IMR-90 (cell line): ENCODE measurements at regions not wholly inside any gene's neighbourhood (a gene's known extent, or its start where the extent isn't known, plus 50 kb on each side); places are given as distances from the start of the nearest gene placed in this dataset.

Experiments
- ATAC-seq: fragments of 200-7000 bp; cut with Tn5 transposase; 2 replicates; pipeline ENCODE4 v1.9.1; 2020; ENCODE audit warnings: low read depth, mild to moderate bottlenecking, moderate library complexity
- BruUV-seq: library from RNA; stranded (reverse); fragments of 400-500 nt; replicated peaks from 2 replicates; lab custom pipeline; 2021; lab: Mats Ljungman, UMichigan
- CTCF ChIA-PET: fragments of 300-600 bp; formaldehyde crosslinking; extraction: SDS; loops from one replicate; lab custom pipeline; 2021; ENCODE audit warnings: antibody characterized with exemption; lab: Yijun Ruan, JAX
- POLR2A ChIA-PET: fragments of 300-600 bp; sonication (Branson Sonifier 250); formaldehyde crosslinking; loops from one replicate; lab custom pipeline; 2022; ENCODE audit warnings: antibody characterized with exemption; ENCODE audit not compliant: unreplicated experiment; lab: Charles Lee
- DNase-seq: peaks from one replicate; pipeline ENCODE4 v3.0.0; 2013
- H2AFZ ChIP-seq: replicated peaks from 2 replicates; pipeline ENCODE3; 2013; ENCODE audit warnings: low read length, mild to moderate bottlenecking; ENCODE audit not compliant: poor library complexity
- H2AK5ac ChIP-seq: 2 replicates; pipeline ENCODE4 v1.6.1; 2013; ENCODE audit warnings: low read depth, low read length, inconsistent platforms
- H2AK9ac ChIP-seq: replicated peaks from 2 replicates; pipeline ENCODE3; 2013; ENCODE audit warnings: mild to moderate bottlenecking, low read depth, low read length, moderate library complexity; ENCODE audit not compliant: poor library complexity
- H2BK120ac ChIP-seq: 2 replicates; pipeline ENCODE4 v1.6.1; 2013; ENCODE audit warnings: low read depth, low read length, inconsistent platforms
- H2BK15ac ChIP-seq: 3 replicates; pipeline ENCODE4 v1.6.1; 2013; ENCODE audit warnings: low read depth, low read length, inconsistent platforms
- H2BK20ac ChIP-seq: 2 replicates; pipeline ENCODE4 v1.6.1; 2013; ENCODE audit warnings: low read depth, mild to moderate bottlenecking, inconsistent platforms, low read length, moderate library complexity
- H2BK5ac ChIP-seq: 2 replicates; pipeline ENCODE4 v1.6.1; 2013; ENCODE audit warnings: mild to moderate bottlenecking, low read depth, low read length, inconsistent platforms; ENCODE audit not compliant: poor library complexity, severe bottlenecking
- H3K14ac ChIP-seq: replicated peaks from 2 replicates; pipeline ENCODE4 v1.6.1; 2013; ENCODE audit warnings: low read depth, low read length, inconsistent platforms
- H3K18ac ChIP-seq: 2 replicates; pipeline ENCODE4 v1.6.1; 2013; ENCODE audit warnings: low read depth, low read length, control low read depth
- H3K23ac ChIP-seq: 2 replicates; pipeline ENCODE4 v1.6.1; 2013; ENCODE audit warnings: low read depth, low read length, inconsistent platforms
- H3K27ac ChIP-seq: 2 replicates; pipeline ENCODE4 v1.5.1; 2013; ENCODE audit warnings: mild to moderate bottlenecking, control low read depth, low read length; ENCODE audit not compliant: insufficient read depth
- H3K27me3 ChIP-seq: 2 replicates; pipeline ENCODE4 v1.6.1; 2013; ENCODE audit warnings: low read length; ENCODE audit not compliant: control insufficient read depth, insufficient read depth
- H3K36me3 ChIP-seq: 2 replicates; pipeline ENCODE4 v1.6.1; 2013; ENCODE audit warnings: low read length, mixed read lengths; ENCODE audit not compliant: control insufficient read depth, insufficient read depth
- H3K4ac ChIP-seq: 2 replicates; pipeline ENCODE4 v1.6.1; 2013; ENCODE audit warnings: low read depth, low read length, inconsistent platforms
- H3K4me1 ChIP-seq: 2 replicates; pipeline ENCODE4 v1.6.1; 2013; ENCODE audit warnings: low read length, mixed read lengths; ENCODE audit not compliant: control insufficient read depth, insufficient read depth
- H3K4me2 ChIP-seq: 2 replicates; pipeline ENCODE4 v1.6.1; 2013; ENCODE audit warnings: low read depth, mild to moderate bottlenecking, control low read depth, low read length, moderate library complexity
- H3K4me3 ChIP-seq: 2 replicates; pipeline ENCODE4 v1.5.1; 2013; ENCODE audit warnings: low read depth, mild to moderate bottlenecking, control low read depth, low read length, moderate library complexity; ENCODE audit not compliant: insufficient read depth
- H3K56ac ChIP-seq: 2 replicates; pipeline ENCODE4 v1.6.1; 2013; ENCODE audit warnings: low read length, inconsistent platforms; ENCODE audit not compliant: insufficient read depth; ENCODE audit errors: extremely low read depth
- H3K79me1 ChIP-seq, 2 experiments: 2 replicates each; pipeline ENCODE4 v1.6.1; 2013; ENCODE audit warnings: low read length in 2 of 2, inconsistent platforms in 1 of 2, low read depth in 1 of 2
- H3K9ac ChIP-seq: 2 replicates; pipeline ENCODE4 v1.6.1; 2013; ENCODE audit warnings: low read depth, low read length, control low read depth
- H3K9me1 ChIP-seq: 2 replicates; pipeline ENCODE4 v1.6.1; 2013; ENCODE audit warnings: low read length, inconsistent platforms; ENCODE audit not compliant: insufficient read depth
- H3K9me3 ChIP-seq: 2 replicates; pipeline ENCODE4 v1.6.1; 2013; ENCODE audit warnings: low read length; ENCODE audit not compliant: control insufficient read depth, insufficient read depth
- H4K20me1 ChIP-seq: 2 replicates; pipeline ENCODE4 v1.6.1; 2013; ENCODE audit warnings: low read length, inconsistent platforms; ENCODE audit not compliant: insufficient read depth
- H4K5ac ChIP-seq: 2 replicates; pipeline ENCODE4 v1.6.1; 2013; ENCODE audit warnings: mild to moderate bottlenecking, low read depth, low read length, control low read depth
- H4K8ac ChIP-seq, 2 experiments: 2 replicates each; pipeline ENCODE4 v1.6.1; 2013; ENCODE audit warnings: low read depth in 2 of 2, low read length in 2 of 2, control low read depth in 1 of 2, inconsistent platforms in 1 of 2
- H4K91ac ChIP-seq: 2 replicates; pipeline ENCODE4 v1.6.1; 2013; ENCODE audit warnings: low read depth, low read length, inconsistent platforms; ENCODE audit not compliant: insufficient read depth
- BHLHE40 ChIP-seq: fragments of 150-350 bp; IDR thresholded peaks from 2 replicates; pipeline ENCODE4 v1.6.1; 2016; ENCODE audit warnings: mild to moderate bottlenecking, low read depth, low read length
- CEBPB ChIP-seq: IDR thresholded peaks from 2 replicates; pipeline ENCODE4 v1.6.1; 2012; ENCODE audit warnings: low read depth, low read length, improper control_type of control experiment
- CHD1 ChIP-seq: IDR thresholded peaks from 2 replicates; pipeline ENCODE4 v1.6.1; 2012; ENCODE audit warnings: low read depth, low read length, improper control_type of control experiment
- FOS ChIP-seq: fragments of 150-350 bp; IDR thresholded peaks from 2 replicates; pipeline ENCODE4 v1.6.1; 2016; ENCODE audit warnings: low read depth, low read length
- MAFK ChIP-seq: IDR thresholded peaks from 2 replicates; pipeline ENCODE4 v1.6.1; 2012; ENCODE audit warnings: low read depth, low read length, improper control_type of control experiment
- MAZ ChIP-seq: IDR thresholded peaks from 2 replicates; pipeline ENCODE4 v1.6.1; 2012; ENCODE audit warnings: low read depth, mild to moderate bottlenecking, low read length, improper control_type of control experiment, moderate library complexity, borderline replicate concordance
- MXI1 ChIP-seq: IDR thresholded peaks from 2 replicates; pipeline ENCODE4 v1.6.1; 2012; ENCODE audit warnings: low read depth, mild to moderate bottlenecking, low read length, moderate library complexity, borderline replicate concordance
- NFE2L2 ChIP-seq: fragments of 150-350 bp; IDR thresholded peaks from 2 replicates; pipeline ENCODE4 v1.6.1; 2016; ENCODE audit warnings: low read depth, mild to moderate bottlenecking, low read length
- POLR2A ChIP-seq: IDR thresholded peaks from 2 replicates; pipeline ENCODE4 v1.6.1; 2012; ENCODE audit warnings: mild to moderate bottlenecking, low read depth, low read length
- RAD21 ChIP-seq: IDR thresholded peaks from 2 replicates; pipeline ENCODE4 v1.6.1; 2012; ENCODE audit warnings: low read length, improper control_type of control experiment
- RCOR1 ChIP-seq: IDR thresholded peaks from 2 replicates; pipeline ENCODE4 v1.6.1; 2012; ENCODE audit warnings: mild to moderate bottlenecking, low read length, improper control_type of control experiment; ENCODE audit not compliant: insufficient replicate concordance
- RFX5 ChIP-seq: IDR thresholded peaks from 2 replicates; pipeline ENCODE4 v1.8.0; 2012; ENCODE audit warnings: low read depth, mild to moderate bottlenecking, low read length, moderate library complexity
- SMC3 ChIP-seq: fragments of 150-350 bp; IDR thresholded peaks from 2 replicates; pipeline ENCODE4 v1.6.1; 2016; ENCODE audit warnings: low read depth, mild to moderate bottlenecking, antibody characterized with exemption, low read length, moderate library complexity
- WGBS, 2 experiments: methylation state at CpG; one replicate each; pipeline versions ENCODE4 v1.1.5 to v1.1.7; 2013; ENCODE audit warnings: missing lambda C conversion rate in 2 of 2; ENCODE audit not compliant: insufficient read length in 1 of 2; ENCODE audit errors: extremely low coverage in 2 of 2; 5-methylcytosine and 5-hydroxymethylcytosine counted together
- dilution Hi-C: fragments of 300-500 bp; cut with HindIII; formaldehyde crosslinking; loops from one replicate; pipeline ENCODE4 v1.14.3; 2018; ENCODE audit warnings: low sequenced_read_pairs; ENCODE audit not compliant: unreplicated experiment
- in situ Hi-C: fragments of 300-500 bp; cut with MboI; formaldehyde crosslinking; loops from 3 replicates; pipeline ENCODE4 v1.14.3; 2019; ENCODE audit warnings: low sequenced_read_pairs, inconsistent platforms, mixed read lengths
- intact Hi-C: fragments of 100-400 bp; cut with micrococcal nuclease; formaldehyde crosslinking; loops from 2 replicates; pipeline ENCODE4 v1.10.0; 2022
- TF ChIP-seq, protein P1 (sequence below): fragments of 150-350 bp; IDR thresholded peaks from 2 replicates; pipeline ENCODE4 v1.6.1; 2016; ENCODE audit warnings: low read depth, mild to moderate bottlenecking, low read length, moderate library complexity, borderline replicate concordance
- TF ChIP-seq, protein P2 (sequence below): fragments of 150-350 bp; IDR thresholded peaks from 2 replicates; pipeline ENCODE4 v1.6.1; 2017; ENCODE audit warnings: mild to moderate bottlenecking, antibody characterized with exemption, low read length, low read depth
- TF ChIP-seq, protein P3 (sequence below): conservative IDR thresholded peaks from 2 replicates; pipeline ENCODE4 v1.5.1; 2012; ENCODE audit warnings: mild to moderate bottlenecking, low read depth, low read length, improper control_type of control experiment

DNA sequence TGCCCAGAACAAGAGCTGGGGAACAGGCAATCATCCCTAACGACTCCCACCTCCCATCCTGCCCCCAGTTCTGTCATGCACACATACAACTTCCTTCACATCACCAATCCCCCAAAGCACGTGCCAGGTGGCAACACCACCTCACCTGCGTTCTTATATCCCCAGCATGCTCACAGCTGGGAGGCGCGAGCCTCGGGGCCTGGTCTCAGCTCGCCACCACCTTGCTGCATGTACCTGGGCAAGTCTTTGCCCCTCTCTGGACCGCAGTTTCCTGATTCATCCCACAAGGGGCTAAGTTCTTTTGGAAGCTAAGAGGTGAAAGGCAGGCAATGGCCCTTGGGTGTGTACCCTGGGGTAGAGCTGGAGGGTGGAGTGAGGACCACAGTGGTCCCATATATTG, 119.2 kb upstream of the PJA1 start:
- TF ChIP-seq, protein P1, sequence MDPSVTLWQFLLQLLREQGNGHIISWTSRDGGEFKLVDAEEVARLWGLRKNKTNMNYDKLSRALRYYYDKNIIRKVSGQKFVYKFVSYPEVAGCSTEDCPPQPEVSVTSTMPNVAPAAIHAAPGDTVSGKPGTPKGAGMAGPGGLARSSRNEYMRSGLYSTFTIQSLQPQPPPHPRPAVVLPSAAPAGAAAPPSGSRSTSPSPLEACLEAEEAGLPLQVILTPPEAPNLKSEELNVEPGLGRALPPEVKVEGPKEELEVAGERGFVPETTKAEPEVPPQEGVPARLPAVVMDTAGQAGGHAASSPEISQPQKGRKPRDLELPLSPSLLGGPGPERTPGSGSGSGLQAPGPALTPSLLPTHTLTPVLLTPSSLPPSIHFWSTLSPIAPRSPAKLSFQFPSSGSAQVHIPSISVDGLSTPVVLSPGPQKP, result no peak
- TF ChIP-seq, protein P2, sequence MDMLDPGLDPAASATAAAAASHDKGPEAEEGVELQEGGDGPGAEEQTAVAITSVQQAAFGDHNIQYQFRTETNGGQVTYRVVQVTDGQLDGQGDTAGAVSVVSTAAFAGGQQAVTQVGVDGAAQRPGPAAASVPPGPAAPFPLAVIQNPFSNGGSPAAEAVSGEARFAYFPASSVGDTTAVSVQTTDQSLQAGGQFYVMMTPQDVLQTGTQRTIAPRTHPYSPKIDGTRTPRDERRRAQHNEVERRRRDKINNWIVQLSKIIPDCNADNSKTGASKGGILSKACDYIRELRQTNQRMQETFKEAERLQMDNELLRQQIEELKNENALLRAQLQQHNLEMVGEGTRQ, result no peak
- TF ChIP-seq MAFK, result no peak
- no peak for TF ChIP-seq NFE2L2
- TF ChIP-seq CEBPB, result no peak
- no peak for TF ChIP-seq FOS
- TF ChIP-seq CHD1, result no peak
- TF ChIP-seq MXI1, result no peak
- TF ChIP-seq RCOR1, result no peak
- no peak for TF ChIP-seq RAD21
- TF ChIP-seq BHLHE40, result no peak
- TF ChIP-seq, protein P3, sequence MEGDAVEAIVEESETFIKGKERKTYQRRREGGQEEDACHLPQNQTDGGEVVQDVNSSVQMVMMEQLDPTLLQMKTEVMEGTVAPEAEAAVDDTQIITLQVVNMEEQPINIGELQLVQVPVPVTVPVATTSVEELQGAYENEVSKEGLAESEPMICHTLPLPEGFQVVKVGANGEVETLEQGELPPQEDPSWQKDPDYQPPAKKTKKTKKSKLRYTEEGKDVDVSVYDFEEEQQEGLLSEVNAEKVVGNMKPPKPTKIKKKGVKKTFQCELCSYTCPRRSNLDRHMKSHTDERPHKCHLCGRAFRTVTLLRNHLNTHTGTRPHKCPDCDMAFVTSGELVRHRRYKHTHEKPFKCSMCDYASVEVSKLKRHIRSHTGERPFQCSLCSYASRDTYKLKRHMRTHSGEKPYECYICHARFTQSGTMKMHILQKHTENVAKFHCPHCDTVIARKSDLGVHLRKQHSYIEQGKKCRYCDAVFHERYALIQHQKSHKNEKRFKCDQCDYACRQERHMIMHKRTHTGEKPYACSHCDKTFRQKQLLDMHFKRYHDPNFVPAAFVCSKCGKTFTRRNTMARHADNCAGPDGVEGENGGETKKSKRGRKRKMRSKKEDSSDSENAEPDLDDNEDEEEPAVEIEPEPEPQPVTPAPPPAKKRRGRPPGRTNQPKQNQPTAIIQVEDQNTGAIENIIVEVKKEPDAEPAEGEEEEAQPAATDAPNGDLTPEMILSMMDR, result no peak
- no peak for TF ChIP-seq MAZ
- TF ChIP-seq POLR2A, result no peak
- TF ChIP-seq SMC3, result no peak
- no peak for TF ChIP-seq RFX5
- H3K4me2 ChIP-seq, result no peak overlapping the region
- CTCF ChIA-PET, result no interaction called here

More for the DNA sequence above, 119.2 kb upstream of the PJA1 start:
- dilution Hi-C loops (no loop called here), in situ Hi-C loops (loop anchor here (5.0 kb wide), 1 partner anchor 462 kb away; no protein-coding TSS in a partner anchor), intact Hi-C loops (loop anchor here (10.0 kb wide), 3 partner anchors 200 to 1100 kb away; no protein-coding TSS in a partner anchor)
- ATAC-seq (no peak), DNase-seq (no peak)
- no peak overlapping the region for H2AK5ac ChIP-seq
- peaks cover 3% of the 10 kb centered on the region; the same call in 1 of the 2 replicates for H3K4me1 ChIP-seq
- no peak overlapping the region for H3K56ac ChIP-seq
- H2BK20ac ChIP-seq, result no peak overlapping the region
- H3K9ac ChIP-seq, result no peak overlapping the region
- H3K27me3 ChIP-seq, result peaks cover 38% of the 10 kb centered on the region
- H4K8ac ChIP-seq, result no peak overlapping the region
- H3K36me3 ChIP-seq, result no peaks in the 10 kb centered on the region
- no peak overlapping the region for H2AK9ac ChIP-seq
- no peak overlapping the region for H2BK120ac ChIP-seq
- WGBS, 2 experiments, result no CpG with 5 or more reads among the region's 8 CpGs
- no peak overlapping the region for H4K5ac ChIP-seq
- H3K9me1 ChIP-seq, result no peaks in the 10 kb centered on the region
- POLR2A ChIA-PET, result no interaction called here
- no peaks in the 10 kb centered on the region for H4K20me1 ChIP-seq
- no peaks in the 10 kb centered on the region for H3K9me3 ChIP-seq
- BruUV-seq, result no TSS peak
- no peak overlapping the region for H2BK5ac ChIP-seq
- no peak overlapping the region for H3K14ac ChIP-seq
- no peaks in the 10 kb centered on the region for H3K79me1 ChIP-seq
- H2BK15ac ChIP-seq, result no peak overlapping the region
- H2AFZ ChIP-seq, result no peak overlapping the region
- no peak overlapping the region for H3K4me3 ChIP-seq
- H3K4ac ChIP-seq, result no peak overlapping the region
- no peak overlapping the region for H4K91ac ChIP-seq
- no peak overlapping the region for H3K18ac ChIP-seq
- H3K27ac ChIP-seq, result no peak overlapping the region
- no peak overlapping the region for H3K23ac ChIP-seq
